ENCODE measurements at regions not wholly inside any gene's neighbourhood (a gene's known extent, or its start where the extent isn't known, plus 50 kb on each side); places are given as distances from the start of the nearest gene placed in this dataset.

- peak; percentile 51 for DNase-seq (ENCODE audit: low spot score)
Measured at GRCh38 chr2:18651842-18652774, 62.7 kb upstream of the NT5C1B start.

DNA sequence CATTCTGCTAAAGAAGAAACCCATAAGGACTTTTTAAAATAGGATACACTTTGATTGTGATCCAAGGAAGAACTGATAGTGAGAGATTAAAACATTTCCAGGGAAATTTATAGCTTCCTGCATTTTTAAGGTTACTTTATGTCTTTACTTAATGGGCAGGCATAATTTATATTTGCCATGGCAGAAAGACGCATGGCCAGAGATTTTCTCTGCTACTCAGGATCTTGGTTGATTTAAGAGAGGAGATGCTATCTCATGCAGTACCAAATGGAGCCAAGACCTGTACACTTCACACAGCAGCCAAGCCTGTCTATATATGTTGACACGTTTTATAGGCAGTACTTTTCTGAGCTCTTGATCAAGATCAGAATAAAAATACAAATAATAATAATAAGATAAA is 60.9 kb upstream of the NT5C1B start:
- no peak for DNase-seq (ENCODE audit: low spot score)

DNA sequence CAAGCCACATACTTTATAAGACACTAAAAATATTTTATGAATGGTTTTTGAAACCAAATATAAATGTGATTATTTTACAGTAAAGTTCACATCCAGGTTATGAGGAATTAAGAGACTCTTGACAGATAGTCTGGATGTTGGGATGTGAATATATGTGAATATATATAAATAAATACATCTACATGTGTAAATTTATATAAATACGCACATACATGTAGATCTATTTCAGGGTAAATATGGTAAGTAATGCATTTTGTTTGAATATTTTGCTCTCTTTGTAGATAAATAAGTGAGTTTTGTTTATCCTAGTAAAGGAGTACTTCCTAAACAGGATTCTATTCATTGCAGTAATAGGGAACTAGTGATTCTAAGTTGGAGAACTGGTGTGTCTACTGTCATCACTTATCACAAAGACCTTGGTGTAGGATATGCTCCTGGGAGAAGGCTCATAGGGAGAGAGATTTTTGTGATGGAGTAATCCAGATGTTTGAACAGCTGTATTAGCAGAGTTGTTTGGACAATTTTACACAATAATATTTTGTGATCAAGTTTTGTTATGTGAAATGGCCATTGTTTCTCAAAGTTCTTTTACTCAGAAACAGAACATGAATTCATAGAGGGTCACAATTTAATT is 60.2 kb upstream of the NT5C1B start:
- DNase-seq (ENCODE audit: low spot score): no peak

DNA sequence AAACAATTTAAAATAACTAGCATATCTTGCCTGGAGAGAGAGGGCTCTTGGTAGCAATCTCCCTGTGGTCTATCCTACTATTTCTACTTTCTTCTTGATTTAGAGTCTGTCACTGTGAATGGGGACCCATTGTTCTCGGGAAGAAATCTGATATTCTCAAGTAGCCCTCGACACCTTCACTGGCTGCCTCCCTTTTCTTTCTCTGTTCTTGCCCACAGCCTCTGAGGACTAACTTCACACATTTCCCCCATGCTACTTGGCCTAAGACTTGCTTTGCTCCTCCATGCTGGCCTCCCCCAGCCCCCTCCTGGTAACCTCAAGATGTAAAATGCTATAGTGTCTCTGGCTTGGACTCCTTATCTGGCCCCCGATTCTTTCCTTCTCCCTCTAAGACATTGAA is 58.8 kb upstream of the NT5C1B start:
- no peak for DNase-seq (ENCODE audit: low spot score)

- DNase-seq (ENCODE audit: low spot score): no peak
Measured at GRCh38 chr2:18647731-18648130, 58.4 kb upstream of the NT5C1B start.

DNA sequence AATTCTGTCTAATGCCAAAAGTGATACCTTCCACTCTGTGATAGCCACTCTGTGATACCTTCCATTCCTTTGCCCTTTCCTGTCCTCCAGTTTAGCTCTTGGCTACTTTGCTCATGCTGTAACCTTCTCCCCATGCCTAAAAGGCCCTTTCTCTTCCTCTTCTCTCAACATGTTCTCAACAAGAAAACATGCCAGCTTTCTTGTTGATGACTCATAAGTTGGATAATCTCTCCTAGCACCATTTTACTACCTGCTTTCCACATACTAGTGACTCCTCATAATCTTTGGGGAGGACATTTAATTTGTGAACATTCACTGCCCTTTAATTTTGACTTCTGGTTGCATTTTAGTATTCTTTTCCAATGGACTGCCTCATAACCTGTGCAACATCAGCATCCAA is 55.9 kb upstream of the NT5C1B start:
- DNase-seq (ENCODE audit: low spot score): no peak

GRCh38 chr2:18644115-18644462 is 54.7 kb upstream of the NT5C1B start:
- DNase-seq (ENCODE audit: low spot score): no peak

GRCh38 chr2:18643326-18644114 is 54.2 kb upstream of the NT5C1B start:
- DNase-seq (ENCODE audit: low spot score): no peak

- no peak for DNase-seq (ENCODE audit: low spot score)
Measured at GRCh38 chr2:18641823-18642222, 52.5 kb upstream of the NT5C1B start.

GRCh38 chr2:18639756-18640453 is 50.5 kb upstream of the NT5C1B start:
- no peak for DNase-seq (ENCODE audit: low spot score)

All from AG20443 (cell line).